ENCODE measurements at regions not wholly inside any gene's neighbourhood (a gene's known extent, or its start where the extent isn't known, plus 50 kb on each side); places are given as distances from the start of the nearest gene placed in this dataset.

- intact Hi-C loops (cut with DNase I), result no loop called here
- Histone ChIP-seq H3K4me3 (no peak overlapping the region), H3K27ac (no peak overlapping the region), H3K9me3 (no peaks in the 10 kb centered on the region), H3K4me1 (replicated peaks) (no peaks in the 10 kb centered on the region), H3K27me3 (replicated peaks; ENCODE audit: insufficient read depth) (no peaks in the 10 kb centered on the region), H3K36me3 (no peaks in the 10 kb centered on the region)
- TF ChIP-seq POLR2AphosphoS5 (IDR thresholded peaks at IDR 0.05) (no peak), POLR2A (IDR thresholded peaks at IDR 0.05) (no peak)
- TF ChIP-seq, protein P1, sequence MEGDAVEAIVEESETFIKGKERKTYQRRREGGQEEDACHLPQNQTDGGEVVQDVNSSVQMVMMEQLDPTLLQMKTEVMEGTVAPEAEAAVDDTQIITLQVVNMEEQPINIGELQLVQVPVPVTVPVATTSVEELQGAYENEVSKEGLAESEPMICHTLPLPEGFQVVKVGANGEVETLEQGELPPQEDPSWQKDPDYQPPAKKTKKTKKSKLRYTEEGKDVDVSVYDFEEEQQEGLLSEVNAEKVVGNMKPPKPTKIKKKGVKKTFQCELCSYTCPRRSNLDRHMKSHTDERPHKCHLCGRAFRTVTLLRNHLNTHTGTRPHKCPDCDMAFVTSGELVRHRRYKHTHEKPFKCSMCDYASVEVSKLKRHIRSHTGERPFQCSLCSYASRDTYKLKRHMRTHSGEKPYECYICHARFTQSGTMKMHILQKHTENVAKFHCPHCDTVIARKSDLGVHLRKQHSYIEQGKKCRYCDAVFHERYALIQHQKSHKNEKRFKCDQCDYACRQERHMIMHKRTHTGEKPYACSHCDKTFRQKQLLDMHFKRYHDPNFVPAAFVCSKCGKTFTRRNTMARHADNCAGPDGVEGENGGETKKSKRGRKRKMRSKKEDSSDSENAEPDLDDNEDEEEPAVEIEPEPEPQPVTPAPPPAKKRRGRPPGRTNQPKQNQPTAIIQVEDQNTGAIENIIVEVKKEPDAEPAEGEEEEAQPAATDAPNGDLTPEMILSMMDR (IDR thresholded peaks at IDR 0.05), result no peak
- DNase-seq (ENCODE audit: low spot score), result no peak
- WGBS, result 73% methylated on average over 6 of the region's 6 CpGs
Observed at GRCh38 chr12:13387101-13387500, 190.6 kb downstream of the EMP1 start.

DNA sequence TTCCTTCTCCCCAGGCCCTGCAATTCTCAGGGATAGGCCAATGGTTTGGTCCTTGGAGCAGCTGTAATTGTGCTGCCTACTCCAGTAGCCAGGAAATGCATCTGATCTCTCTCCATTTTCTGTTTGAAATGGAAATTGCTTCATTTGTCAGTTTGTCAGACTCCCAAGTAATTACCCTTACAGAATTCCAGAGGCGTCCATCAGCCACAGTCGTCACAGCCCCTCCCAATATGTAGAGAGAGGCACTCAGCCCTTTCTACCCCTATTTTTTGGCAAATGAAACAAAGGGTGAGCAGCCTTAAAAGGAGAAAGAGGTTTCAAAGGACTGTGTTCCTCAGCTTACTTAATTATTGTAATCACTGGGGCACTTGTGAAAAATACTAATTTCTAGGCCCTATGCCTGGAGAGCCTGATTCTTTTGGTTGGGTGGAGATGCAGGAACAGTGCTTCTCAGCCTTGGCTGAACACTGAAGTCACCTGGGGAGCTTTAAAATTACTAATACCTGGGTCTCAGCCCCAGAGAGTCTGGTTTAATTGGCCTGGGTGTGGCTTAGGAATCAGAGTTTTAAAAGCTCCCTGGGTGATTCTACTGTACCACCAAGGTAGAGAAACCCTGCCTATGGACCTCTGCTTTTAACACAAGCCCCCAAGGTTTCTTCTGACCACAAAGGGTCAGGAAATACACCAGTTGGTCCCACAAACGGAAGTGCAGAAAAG, 190.0 kb downstream of the EMP1 start:
- WGBS, result 89% methylated on average over 3 of the region's 3 CpGs
- Histone ChIP-seq H3K27ac (no peak overlapping the region), H3K27me3 (replicated peaks; ENCODE audit: insufficient read depth) (no peaks in the 10 kb centered on the region), H3K9me3 (no peaks in the 10 kb centered on the region), H3K4me3 (no peak overlapping the region), H3K36me3 (no peaks in the 10 kb centered on the region), H3K4me1 (replicated peaks) (no peaks in the 10 kb centered on the region)
- no peak for DNase-seq (ENCODE audit: low spot score)
- TF ChIP-seq POLR2AphosphoS5 (IDR thresholded peaks at IDR 0.05) (no peak), POLR2A (IDR thresholded peaks at IDR 0.05) (no peak)
- TF ChIP-seq, protein P1 (IDR thresholded peaks at IDR 0.05), result no peak
- intact Hi-C loops (cut with DNase I), result no loop called here

DNA sequence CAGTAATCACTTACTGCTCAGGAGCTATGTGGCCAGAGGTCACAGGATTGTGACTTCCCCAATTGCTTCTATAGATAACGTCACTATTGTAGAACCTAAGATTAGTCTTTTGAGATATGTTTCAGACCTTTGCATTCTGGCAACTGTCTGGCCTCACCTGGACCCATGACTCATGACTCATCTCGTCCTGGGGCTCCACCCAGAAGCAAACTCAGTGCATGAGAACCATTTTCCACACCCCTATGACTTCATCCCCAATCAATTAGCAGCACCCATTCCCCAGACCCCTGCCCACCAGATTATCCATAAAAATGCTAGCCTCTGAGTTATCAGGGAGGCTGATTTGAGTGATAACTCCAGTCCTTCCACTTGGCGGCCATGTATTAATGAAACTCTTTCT, 186.9 kb downstream of the EMP1 start:
- DNase-seq (ENCODE audit: low spot score), result no peak
- Histone ChIP-seq H3K9me3 (no peaks in the 10 kb centered on the region), H3K4me3 (no peak overlapping the region), H3K27ac (no peak overlapping the region), H3K27me3 (replicated peaks; ENCODE audit: insufficient read depth) (no peaks in the 10 kb centered on the region), H3K36me3 (no peaks in the 10 kb centered on the region), H3K4me1 (replicated peaks) (no peaks in the 10 kb centered on the region)
- no peak for TF ChIP-seq POLR2A (IDR thresholded peaks at IDR 0.05)
- TF ChIP-seq, protein P1 (IDR thresholded peaks at IDR 0.05), result no peak
- no peak for TF ChIP-seq POLR2AphosphoS5 (IDR thresholded peaks at IDR 0.05)
- WGBS, result 84% methylated on average over 3 of the region's 3 CpGs
- intact Hi-C loops (cut with DNase I), result no loop called here

DNA sequence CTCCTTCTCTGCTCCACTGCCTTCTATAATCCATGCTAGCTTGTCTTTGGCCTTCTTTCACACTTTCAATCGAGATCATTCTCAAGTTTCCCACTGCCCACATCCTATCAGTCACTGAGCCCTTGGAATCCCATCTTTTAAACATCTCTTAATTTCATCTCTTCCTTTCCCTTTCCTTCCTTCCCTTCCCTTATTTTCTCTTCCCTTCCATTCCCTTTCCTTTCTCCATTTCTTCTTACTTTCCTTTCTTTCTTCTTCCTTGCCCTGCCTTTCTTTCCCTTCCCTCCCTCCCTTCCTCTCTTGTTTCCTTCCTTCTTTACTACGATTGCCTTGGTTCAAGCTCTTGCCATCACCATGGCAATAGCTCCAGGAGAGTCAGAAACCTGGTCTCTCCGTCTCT, 183.8 kb downstream of the EMP1 start:
- H3K4me3 ChIP-seq, result no peak overlapping the region
- no peaks in the 10 kb centered on the region for H3K9me3 ChIP-seq
- DNase-seq (ENCODE audit: low spot score), result no peak
- H3K36me3 ChIP-seq, result no peaks in the 10 kb centered on the region
- H3K27ac ChIP-seq, result no peak overlapping the region
- intact Hi-C loops (cut with DNase I), result no loop called here
- TF ChIP-seq POLR2A (IDR thresholded peaks at IDR 0.05) (no peak), POLR2AphosphoS5 (IDR thresholded peaks at IDR 0.05) (no peak)
- TF ChIP-seq, protein P1 (IDR thresholded peaks at IDR 0.05), result no peak
- 91% methylated on average over 3 of the region's 3 CpGs for WGBS
- no peaks in the 10 kb centered on the region for H3K4me1 ChIP-seq (replicated peaks)
- H3K27me3 ChIP-seq (replicated peaks; ENCODE audit: insufficient read depth), result no peaks in the 10 kb centered on the region

DNA sequence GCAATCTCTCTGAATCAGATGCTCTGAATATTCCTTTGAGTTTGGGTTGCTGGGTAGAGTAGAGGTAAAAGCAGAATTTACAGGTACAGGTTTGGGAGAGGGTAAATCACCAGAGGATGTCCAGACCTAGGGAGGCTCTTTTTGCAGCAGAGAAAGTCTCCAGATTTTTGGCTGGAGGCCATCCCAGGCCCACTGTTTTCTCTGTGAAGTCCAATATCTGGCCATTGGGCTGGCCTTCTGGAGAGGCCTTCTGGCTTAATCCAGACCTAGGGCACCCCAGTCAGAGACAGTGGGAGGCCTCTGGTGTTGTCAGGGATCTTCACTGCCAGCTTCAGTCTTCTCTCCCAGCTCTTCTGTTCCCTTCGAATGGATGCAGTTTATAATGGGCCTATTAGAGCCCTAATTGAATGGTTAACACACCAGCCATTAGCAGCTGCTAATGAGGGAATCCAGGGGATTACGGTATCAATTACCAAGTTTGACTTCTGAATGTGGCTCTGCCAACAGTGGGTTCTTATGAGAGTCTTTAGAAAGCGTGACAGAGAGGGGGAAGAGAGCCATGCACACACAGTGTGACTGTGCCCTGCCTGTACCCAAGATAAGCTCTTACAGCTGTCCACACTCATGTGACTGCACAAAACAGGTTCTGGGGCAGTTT, 183.1 kb downstream of the EMP1 start:
- no peak for DNase-seq (ENCODE audit: low spot score)
- intact Hi-C loops (cut with DNase I), result no loop called here

More for the DNA sequence above, 183.1 kb downstream of the EMP1 start:
- H3K27ac ChIP-seq, result no peak overlapping the region
- 57% methylated on average over 3 of the region's 3 CpGs for WGBS
- no peak overlapping the region for H3K4me3 ChIP-seq
- no peaks in the 10 kb centered on the region for H3K36me3 ChIP-seq
- TF ChIP-seq POLR2A (IDR thresholded peaks at IDR 0.05) (no peak), POLR2AphosphoS5 (IDR thresholded peaks at IDR 0.05) (no peak)
- TF ChIP-seq, protein P1 (IDR thresholded peaks at IDR 0.05), result no peak
- H3K4me1 ChIP-seq (replicated peaks), result no peaks in the 10 kb centered on the region
- no peaks in the 10 kb centered on the region for H3K9me3 ChIP-seq
- H3K27me3 ChIP-seq (replicated peaks; ENCODE audit: insufficient read depth), result no peaks in the 10 kb centered on the region
